HG02571 (cell line): ENCODE measurements at regions not wholly inside any gene's neighbourhood (a gene's known extent, or its start where the extent isn't known, plus 50 kb on each side); places are given as distances from the start of the nearest gene placed in this dataset.

Experiments
- ATAC-seq: cut with Tn5 transposase; IDR thresholded peaks from one replicate; pipeline ENCODE4 v1.9.1; 2021; ENCODE audit warnings: mild to moderate bottlenecking, moderate library complexity; ENCODE audit not compliant: unreplicated experiment

DNA sequence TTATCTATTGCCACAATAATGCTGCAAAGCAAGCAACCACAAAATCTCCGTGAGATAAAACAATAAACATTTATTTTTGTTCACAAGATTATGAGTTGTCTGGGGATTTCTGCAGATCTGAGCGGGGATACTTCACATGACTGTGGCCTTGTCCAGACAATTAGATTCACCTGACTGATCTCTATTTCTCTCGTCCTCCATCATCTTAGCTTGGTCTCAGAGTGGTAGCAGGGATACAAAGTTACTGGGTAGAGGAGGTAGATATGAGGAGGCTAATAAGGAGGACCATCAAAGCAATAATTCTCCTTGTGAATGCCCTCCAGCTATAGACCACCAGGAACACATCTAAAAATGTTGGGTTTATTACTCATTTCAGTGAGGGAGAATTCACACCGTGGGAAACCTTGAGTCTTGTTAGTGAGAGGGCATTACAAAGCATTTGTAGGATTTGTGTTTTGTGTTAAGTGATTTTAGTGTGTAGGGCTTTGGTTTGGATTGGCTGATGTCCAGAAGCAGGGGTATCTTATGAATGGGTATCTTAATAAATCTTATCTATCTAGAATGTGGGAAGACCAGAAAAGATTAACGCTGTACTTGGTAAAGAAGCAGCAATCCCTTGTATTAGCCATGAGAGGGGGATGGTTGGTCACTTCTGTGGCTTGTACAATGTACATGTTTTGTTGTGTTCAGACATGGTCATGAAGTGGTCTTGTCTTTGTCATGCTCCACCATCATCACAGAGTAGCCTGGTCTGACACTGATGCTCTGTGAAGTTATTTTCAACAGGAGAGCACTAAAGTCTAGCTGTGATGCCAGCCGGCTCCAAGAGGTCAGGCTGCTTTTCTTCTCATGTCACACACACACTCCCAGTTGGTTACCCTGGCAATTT, 287.6 kb upstream of the STT3B start:
- no peak for ATAC-seq

DNA sequence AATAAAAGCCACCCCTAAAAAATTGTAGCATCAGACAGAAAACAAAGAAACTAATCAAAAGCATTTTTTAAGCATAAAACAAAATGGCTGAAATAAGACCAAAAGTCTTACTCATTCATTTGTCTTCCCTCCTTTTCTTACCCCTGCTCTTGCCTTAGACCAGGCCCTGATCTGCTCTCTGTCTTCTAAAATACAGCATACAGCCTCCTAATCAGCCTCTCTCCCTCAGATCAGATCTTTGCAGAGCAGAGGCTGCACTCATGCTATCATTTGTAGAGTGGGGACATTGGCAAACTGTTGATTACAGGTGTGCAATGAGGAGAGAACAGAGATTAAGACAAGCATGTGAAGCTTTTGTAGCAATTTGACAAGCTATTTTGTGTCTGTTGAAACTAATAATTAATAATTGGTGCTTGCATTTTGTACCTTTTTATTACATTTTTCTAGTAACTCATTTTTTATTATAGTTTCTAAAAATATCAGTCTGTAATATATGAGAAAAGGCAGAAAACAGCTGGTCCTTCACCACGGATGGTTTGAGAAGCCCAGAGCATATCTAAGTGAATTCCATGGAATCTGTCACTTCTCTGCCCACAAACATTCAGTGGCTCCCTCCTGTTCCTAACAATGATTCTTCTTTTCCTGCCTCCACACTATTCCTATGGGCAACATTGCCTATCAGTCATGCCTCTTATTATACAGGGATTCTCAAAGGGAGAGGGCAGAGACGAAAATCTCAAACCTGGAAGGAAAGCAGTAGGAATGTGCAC, 286.2 kb upstream of the STT3B start:
- no peak for ATAC-seq

DNA sequence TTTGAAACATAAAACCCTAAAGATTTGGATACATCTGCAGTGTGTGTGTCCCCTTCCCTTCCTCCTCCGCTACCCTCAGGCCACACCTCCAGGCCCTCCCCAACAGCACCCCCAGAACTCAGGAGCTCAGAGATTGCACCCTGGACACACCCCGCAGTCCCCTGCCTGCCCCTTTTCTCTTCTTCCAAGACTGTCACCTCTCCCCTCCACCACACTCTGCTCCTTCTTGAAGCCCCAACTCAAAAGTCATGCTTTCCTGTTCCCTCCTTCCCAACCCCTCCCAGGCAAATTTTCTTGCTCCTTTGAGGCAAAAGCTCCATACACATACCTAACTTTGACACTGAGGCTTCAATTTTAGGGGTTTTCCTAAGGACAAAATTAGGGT, 285.7 kb upstream of the STT3B start:
- no peak for ATAC-seq

DNA sequence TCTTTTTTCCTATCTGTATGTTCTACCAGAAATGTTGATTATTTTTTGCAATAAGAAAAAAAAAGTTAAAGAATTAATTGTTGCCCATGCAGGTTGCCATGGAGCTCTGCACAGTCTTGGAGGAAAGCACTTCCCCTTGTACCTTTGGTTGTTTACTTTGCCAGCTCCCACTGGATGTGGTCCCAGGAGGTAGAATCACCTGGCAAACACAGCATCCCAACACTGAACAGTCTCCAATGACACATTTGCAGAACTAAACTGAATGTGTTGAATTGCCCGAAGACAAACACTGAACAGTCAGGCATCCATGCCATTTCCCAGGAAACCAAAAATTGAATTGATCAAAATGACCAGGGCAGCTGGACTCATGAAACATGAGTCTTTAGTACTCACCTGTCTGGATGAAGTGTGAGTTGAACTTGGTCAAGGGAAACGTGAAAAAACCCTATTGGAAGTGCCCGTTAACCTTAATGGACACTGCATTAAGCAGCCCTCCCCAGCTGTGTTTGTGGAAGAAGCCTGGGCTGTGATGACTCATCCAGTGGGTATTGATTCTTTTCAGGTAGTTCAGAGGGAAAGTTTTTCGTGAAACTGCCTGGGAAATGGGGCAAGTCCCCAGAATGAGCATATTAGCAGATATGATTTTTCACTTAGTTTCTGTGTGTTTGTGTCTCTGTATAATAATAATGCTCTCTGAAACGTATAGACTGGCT, 284.7 kb upstream of the STT3B start:
- peak; percentile 61 for ATAC-seq

DNA sequence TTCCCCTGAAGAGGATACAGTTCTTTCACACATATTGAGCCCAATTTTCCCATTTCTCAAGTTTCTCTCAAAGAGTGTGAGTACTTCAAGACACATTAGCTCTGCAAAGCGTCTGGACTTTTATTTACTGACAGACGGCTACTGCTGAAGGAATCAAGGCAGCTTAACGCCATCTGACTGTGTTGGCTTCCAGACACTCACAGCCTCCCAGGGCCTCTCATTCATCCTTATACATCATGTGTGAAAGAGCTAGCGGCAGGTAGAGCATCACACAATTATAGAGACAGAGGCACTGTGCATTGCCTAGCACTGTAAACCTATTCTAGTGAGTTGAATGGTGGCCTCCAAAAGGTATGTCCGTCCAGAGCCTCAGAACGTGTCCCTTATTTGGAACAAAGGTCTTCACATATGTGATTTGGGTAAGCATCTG, 284.1 kb upstream of the STT3B start:
- no peak for ATAC-seq

DNA sequence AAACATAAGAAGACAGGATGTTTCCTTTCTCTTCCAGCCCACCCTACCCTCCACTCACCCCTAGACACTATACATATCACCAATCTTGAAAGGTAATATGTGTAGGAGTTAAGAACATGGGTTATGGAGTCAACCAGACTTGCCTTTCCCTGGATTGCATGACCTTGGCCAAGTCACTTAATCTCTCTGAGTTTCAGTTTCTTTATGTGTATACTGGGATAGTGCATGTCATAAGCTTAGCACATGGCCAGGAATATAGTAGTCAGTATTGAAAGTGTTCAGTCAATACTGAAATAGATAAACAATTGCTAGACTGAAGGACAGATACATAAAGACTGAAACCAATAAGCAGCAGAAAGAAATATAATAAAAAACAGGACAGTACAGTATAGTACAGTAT, 283.2 kb upstream of the STT3B start:
- no peak for ATAC-seq

DNA sequence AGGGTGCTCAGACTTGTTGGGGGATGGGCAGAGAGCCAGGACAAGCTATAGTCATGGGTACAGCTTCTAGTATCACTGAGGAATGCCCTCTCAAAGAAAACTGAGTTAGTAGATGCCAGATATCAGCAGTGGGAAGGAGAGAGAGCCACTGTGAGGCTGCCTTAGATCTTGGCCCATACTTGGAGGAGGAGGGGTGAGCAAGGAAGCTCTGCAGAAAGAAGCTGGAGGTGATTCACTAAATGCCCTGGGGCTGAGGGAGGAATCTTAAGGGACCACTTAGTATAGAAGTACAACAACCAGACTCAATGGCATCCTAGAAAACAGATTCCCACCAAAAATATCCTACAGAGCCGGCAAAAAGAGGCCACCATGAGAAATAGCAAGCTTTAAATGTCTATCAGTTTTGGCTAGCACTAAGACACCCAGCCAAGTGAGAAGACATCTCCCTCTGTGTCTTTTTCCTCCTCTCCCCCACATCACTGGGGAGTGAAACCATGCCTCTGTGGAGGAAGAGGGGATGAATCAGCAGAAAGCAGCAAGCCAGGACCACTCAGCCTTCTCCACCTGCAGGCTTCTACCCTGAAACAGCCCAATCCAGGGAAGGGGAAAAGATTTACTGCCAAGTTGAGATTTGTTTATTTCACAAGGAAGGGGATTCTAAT, 282.5 kb upstream of the STT3B start:
- no peak for ATAC-seq

DNA sequence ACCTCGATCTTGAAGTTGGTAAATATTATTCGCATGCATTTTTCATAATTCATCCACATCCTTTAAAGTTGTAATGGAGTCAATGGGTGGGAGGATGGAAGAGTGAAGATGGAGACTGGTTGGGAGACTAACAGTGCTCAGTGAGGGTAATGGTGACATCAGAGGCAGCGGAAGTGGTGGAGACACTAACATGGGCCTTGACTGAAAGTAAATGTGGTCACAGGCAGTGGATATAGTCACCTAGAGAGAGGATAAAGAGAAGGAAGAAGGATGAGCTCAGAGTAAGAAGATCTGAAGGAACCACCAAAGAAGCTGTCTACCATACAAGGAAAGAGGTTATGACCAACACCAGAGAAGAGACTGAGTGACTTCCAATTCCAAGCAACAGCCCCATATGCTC, 281.6 kb upstream of the STT3B start:
- ATAC-seq = no peak

DNA sequence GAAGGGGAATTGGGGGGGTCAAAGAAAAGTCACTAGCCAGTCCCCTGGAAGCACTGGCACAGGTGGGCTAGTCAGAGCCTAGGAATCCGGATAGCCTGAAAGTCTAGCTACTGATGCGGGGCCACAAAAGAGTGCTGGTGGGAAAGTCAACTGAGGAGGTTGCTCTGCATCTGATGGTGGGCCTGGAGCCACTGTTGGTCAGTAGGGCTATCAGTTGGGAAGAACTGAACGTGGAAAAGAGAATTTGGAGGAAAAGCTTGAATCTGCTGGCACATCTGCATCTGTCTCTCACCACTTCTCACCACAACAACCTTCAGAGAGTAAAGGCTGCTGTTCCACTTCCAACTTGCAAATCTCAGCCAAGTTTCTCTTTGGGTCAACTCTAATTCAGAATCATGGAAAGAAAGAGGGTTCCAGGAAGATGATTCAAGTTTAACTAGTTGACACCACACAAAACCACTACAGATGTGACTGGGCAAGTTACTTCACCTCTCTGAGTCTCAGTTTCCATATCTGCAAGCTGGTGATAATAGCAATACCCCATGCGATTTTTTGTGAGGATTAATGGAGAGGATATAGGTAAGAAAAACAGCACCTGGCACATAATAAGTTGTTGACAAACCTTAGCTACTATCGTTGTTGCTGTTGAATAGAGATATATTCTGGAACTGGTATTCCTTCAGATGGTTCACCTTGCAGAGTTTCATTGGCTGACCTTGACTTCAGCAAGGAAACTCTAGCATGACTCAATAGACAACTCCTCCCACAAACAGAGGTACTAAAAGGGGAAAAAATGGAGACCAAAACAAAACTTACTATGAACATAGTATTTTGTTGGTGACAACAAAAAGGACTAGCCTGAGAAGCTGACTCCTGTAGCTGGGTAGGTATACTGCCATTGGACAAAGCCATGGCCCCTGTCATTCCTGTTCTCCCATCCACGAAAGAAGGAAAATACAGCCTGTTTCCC, 280.2 kb upstream of the STT3B start:
- peak; percentile 48 for ATAC-seq

DNA sequence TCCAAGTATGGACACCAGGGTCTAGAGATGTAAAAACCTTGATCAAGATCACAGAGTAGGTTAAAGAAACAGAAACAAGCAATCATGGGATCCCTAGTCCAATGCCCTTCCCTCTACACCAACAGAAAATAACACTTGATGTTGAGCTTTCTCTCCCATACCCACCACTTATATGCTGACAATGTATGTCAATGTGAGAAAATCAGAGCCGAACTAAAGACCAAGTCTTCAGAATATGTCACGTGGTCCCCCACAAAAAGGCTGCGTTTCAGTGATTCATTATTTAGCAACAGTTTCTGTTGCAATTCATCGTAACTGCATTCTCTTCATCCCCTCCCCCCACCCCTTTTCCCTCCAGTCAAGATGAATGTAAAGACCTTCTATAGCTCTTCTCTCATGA, 278.9 kb upstream of the STT3B start:
- no peak for ATAC-seq

DNA sequence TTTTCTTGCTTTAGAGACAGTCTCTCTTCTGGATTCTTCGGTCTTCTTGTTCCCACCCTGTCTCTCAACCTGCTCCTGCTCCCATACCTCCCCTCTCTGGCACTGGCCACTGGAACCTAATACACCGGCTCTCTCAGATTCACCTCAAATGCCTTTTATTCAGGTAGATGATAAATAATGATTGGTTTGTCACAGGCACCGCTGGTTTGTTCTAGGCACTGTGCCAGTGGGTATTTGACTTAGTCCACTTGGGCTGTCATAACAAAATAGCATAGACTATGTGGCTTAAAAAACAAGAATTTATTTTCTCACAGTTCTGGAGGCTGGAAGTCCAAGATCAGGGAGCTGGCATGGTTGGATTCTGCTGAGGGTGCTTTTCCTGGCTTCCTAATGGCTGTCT, 278.2 kb upstream of the STT3B start:
- ATAC-seq = no peak

DNA sequence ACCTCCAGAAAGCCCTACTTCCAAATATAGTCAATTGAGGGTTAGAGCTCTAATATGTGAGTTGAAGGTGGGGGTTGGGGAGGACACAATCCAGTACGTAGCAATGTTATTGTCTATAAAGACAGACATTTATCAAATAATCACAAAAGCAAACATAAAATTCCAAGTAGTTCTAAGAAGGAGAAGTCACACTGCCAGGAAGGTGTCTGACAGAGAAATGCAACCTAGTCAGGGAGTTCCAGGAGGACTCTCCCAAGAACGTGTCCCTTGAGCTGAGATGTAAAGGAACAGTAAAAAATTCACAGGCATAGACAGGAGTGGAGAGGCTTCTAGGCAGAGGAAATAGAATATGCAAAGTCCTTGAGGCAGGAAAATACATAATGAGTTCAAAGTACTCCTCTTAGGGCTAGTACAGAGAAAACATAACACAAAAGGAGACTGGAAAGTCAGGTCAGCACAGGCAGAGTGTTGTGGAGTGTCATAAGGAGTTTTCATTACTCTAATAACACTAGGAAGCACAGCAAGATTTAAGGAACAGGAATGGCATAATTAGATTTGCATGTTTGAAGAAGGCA, 277.6 kb upstream of the STT3B start:
- ATAC-seq = no peak

DNA sequence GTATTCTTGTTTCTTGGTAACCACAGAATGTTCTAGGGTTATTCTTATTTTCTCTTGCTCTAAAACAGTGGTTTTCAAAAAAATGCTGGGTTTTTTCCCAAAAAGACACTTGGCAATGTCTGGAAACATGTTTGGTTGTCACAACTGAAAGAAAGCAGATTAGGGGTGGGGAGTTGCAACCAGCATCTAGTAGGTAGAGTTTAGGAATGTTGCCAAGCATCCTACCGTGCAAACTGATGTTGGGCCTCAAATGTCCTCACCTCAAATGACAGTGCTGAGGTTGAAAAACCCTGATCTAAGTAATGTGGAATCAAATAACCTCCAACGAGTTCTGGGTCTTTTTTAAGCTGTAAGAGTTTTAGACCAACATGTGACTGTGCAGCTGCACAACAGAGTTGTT, 270.5 kb upstream of the STT3B start:
- ATAC-seq = no peak

DNA sequence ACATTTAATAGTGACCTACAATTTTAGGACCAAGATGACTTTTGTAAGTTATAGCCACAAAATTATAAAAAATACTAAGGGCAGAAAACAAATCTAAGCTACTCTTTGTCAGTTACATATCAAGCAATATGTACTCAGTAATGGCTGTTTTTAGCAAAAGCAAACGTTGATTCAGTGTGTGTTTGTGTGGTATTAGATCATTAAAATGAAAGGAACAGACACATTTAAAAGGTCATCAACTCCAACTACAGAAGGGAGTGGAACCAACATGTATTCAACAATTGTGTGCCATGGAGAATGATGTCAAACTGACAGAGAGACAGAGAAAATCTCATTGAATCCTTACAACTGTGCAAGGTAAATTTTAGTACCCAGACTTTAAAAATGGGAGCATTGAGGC, 268.8 kb upstream of the STT3B start:
- ATAC-seq = no peak

DNA sequence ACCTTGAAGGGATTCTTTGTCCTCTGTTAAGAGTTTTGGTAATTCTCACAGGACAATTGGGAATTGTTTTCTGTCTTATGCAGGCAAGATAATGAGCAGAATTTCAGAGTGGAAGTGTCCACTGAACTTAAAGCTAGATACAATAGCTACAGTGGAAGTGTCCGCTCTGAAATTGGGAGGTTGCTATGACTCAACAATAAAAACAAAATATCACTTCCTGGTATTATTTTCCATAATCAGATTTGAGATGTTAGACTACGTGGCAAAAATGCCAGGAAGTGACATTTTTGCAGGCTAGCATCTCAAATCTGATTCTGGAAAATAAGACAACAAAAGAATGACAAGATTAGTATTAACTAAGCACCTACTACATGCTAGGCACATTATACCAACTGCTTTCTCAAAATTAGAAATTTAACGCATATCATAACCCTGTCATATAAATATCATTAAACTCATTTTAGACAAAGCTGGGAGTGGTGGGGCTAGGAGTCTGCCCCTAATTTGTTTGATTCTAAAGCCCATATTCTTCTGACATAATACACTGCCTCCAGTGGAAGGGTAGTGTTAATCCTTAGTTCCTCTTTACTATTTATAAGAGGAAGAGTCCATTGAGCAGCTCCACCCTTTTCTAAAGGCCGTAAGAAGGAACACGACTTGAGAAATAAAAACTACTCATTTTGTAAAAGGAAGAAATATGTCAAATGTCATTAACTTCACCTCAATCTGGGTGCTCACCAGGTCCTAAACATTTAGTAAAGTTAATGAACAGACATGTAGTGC, 266.9 kb upstream of the STT3B start:
- no peak for ATAC-seq

DNA sequence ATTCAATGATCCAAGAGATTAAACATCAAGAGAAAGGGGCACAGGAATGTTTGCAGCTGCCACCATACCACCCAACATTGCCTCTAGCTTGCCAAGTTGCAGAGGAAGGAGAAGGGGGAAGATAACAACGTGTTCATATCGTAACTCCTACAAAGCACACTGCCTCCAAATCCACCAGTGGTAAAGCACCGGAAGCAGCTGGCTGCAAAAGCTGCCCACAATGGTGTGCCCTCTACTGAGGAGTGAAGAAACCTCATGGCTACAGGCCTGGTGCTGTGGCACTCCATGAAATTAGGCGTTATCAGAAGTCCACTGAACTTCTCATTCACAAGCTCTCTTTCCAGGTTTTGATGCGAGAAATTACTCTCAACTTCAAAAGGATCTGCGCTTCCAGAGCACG, 263.9 kb upstream of the STT3B start:
- ATAC-seq = no peak

DNA sequence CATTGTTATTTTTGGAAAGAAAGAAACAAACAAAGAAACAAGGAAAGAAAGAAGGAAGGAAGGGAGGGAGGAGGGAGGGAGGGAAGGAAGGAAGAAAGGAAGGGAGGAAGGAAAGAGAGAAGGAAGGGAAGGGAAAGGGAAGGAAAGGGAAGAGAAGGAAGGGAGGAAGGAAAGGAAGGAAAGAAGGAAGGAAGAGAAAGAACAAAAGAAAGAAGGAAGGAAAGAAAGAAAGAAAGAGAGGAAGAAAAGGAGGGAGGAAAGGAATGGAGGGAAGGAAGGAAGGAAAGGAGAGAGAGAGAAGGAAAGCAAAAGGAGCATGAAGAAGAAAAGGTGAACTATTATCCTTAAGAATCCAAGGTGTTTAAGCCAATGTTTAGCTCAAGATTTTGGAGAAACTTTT, 262.7 kb upstream of the STT3B start:
- no peak for ATAC-seq

DNA sequence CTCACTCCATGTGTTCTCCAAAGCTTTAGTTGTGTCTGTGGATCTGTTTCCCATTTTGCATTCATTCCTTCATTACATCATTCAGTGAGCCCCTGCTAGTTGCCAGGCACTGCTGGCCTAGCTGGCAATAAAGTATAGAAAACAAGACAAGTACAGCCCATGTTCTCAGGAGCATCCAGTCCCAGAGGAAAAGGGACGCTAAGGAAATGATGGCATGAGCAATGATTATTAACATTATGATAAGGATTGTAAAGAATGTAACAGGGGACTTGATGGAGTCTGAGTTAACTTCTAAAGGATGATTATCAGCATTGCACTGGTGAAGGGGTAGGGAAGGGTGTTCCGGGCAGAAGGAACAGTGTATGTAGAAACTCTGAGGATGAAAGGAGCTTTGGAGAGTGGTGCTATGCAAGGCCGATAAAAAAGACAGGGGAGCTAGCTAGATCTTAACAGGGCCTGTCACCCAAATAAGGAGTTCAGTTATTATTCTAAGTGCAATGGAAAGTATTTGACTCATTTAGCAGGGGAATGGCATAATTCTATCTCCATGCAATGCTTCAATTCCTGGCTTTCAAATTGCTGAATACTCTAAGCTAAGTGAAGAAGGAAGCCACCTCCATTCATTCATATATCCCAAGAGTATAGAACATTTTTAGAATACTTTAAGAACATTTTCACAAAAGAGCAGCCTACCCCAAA, 258.2 kb upstream of the STT3B start:
- ATAC-seq = no peak
